HepG2 (cell line): ENCODE measurements at regions not wholly inside any gene's neighbourhood (a gene's known extent, or its start where the extent isn't known, plus 50 kb on each side); places are given as distances from the start of the nearest gene placed in this dataset.

Experiments used
- AHDC1 ChIP-seq: sonication (generic); formaldehyde crosslinking; IDR thresholded peaks from 2 replicates; pipeline ENCODE4 v1.5.1; 2020; ENCODE audit warnings: mild to moderate bottlenecking, missing genetic modification reagents, borderline replicate concordance
- ATM ChIP-seq: fragments of 450-650 bp; IDR thresholded peaks from 2 replicates; pipeline ENCODE4 v1.7.1; 2017; ENCODE audit warnings: mild to moderate bottlenecking, borderline replicate concordance
- FOXK1 ChIP-seq: sonication (generic); formaldehyde crosslinking; IDR thresholded peaks from 2 replicates; pipeline ENCODE4 v1.4.0; 2020; ENCODE audit warnings: low read depth, missing genetic modification reagents, borderline replicate concordance
- FOXP1 ChIP-seq, 2 experiments: fragments of 450-650 bp in 1 of 2; IDR thresholded peaks; 2 replicates each; pipeline ENCODE4 v1.6.1; 2017 to 2018; ENCODE audit warnings: antibody characterized with exemption in 1 of 2
- KAT2B ChIP-seq: fragments of 150-350 bp; IDR thresholded peaks from 2 replicates; pipeline ENCODE4 v1.6.1; 2014; ENCODE audit warnings: low read depth, low read length, borderline replicate concordance
- MED8 ChIP-seq: sonication (generic); formaldehyde crosslinking; IDR thresholded peaks from 2 replicates; pipeline ENCODE4 v1.8.1; 2023; ENCODE audit warnings: mild to moderate bottlenecking, missing genetic modification reagents; ENCODE audit not compliant: insufficient replicate concordance
- PAXIP1 ChIP-seq: sonication (generic); formaldehyde crosslinking; conservative IDR thresholded peaks from 2 replicates; pipeline ENCODE4 v1.4.0; 2020; ENCODE audit warnings: mild to moderate bottlenecking, missing genetic modification reagents, moderate library complexity
- RFXANK ChIP-seq: IDR thresholded peaks from 2 replicates; pipeline ENCODE4 v1.6.1; 2016
- RXRA ChIP-seq: sonication (generic); formaldehyde crosslinking; IDR thresholded peaks from 2 replicates; pipeline ENCODE4 v1.5.1; 2020; ENCODE audit warnings: missing genetic modification reagents
- SKI ChIP-seq: fragments of 450-650 bp; IDR thresholded peaks from one replicate; pipeline ENCODE4 v1.6.1; 2018; ENCODE audit warnings: mild to moderate bottlenecking; ENCODE audit not compliant: partially characterized antibody
- SP4 ChIP-seq: sonication (generic); formaldehyde crosslinking; IDR thresholded peaks from 2 replicates; pipeline ENCODE4 v1.8.1; 2023; ENCODE audit warnings: mild to moderate bottlenecking, missing genetic modification reagents
- ZFP36L2 ChIP-seq: sonication (generic); formaldehyde crosslinking; IDR thresholded peaks from 2 replicates; pipeline ENCODE4 v1.4.0; 2020; ENCODE audit warnings: missing genetic modification reagents
- ZFP41 ChIP-seq: sonication (generic); formaldehyde crosslinking; IDR thresholded peaks from 2 replicates; pipeline ENCODE4 v1.4.0; 2020; ENCODE audit warnings: mild to moderate bottlenecking, missing genetic modification reagents, borderline replicate concordance
- ZNF644 ChIP-seq: IDR thresholded peaks from 2 replicates; pipeline ENCODE4 v1.6.1; 2016; ENCODE audit warnings: low read depth
- ZNF746 ChIP-seq: sonication (generic); formaldehyde crosslinking; IDR thresholded peaks from 2 replicates; pipeline ENCODE4 v1.8.0; 2022; ENCODE audit warnings: mild to moderate bottlenecking, missing genetic modification reagents
- TF ChIP-seq, protein P1 (sequence below): sonication (generic); formaldehyde crosslinking; IDR thresholded peaks from 2 replicates; pipeline ENCODE4 v1.5.0; 2020; ENCODE audit warnings: missing genetic modification reagents
- TF ChIP-seq, protein P2 (sequence below): IDR thresholded peaks from 2 replicates; pipeline ENCODE4 v1.6.1; 2016; ENCODE audit warnings: mild to moderate bottlenecking, missing biosample characterization, missing genetic modification reagents
- TF ChIP-seq, protein P3 (sequence below): sonication (generic); formaldehyde crosslinking; IDR thresholded peaks from 2 replicates; pipeline ENCODE4 v1.5.0; 2020; ENCODE audit warnings: missing genetic modification reagents

DNA sequence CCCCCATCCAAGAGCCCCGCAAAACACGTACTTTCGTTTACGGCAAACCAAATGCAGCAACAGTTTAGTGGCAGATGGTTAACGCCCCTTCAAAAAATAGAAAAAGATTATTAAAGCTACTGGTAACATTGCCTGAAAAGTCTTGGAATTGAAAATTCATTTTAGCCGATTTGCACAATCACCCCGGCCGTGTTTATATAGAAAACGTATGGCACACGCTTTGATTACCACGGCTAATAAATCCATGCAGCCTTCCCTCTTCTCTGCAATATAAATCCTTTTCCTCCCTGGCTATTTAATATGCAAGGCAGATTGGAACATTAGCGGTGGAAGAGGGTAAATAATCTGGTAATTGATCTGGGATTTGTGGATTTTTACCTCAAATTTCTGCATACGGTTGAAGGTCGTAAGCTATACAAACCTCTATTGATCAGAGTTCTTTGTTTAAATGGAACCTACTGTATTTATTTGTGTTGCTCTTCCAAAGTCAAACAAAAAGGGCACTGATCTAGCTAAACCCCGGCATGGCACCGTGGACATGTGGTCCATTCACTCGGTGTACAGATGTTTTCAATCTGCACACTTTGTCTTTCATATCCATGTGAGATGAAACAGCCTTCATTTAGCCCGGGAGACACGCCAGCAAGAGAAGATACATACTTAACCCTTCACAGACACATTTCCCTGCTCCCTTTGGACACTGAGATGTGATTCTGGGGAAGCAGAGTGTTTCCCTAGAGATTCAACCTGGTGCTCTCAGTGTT, 238.1 kb upstream of the MAF start (continued):
- TF ChIP-seq, protein P1, sequence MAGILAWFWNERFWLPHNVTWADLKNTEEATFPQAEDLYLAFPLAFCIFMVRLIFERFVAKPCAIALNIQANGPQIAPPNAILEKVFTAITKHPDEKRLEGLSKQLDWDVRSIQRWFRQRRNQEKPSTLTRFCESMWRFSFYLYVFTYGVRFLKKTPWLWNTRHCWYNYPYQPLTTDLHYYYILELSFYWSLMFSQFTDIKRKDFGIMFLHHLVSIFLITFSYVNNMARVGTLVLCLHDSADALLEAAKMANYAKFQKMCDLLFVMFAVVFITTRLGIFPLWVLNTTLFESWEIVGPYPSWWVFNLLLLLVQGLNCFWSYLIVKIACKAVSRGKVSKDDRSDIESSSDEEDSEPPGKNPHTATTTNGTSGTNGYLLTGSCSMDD: no peak
- TF ChIP-seq MED8 (CRISPR knock-in tag) (no peak), ATM (no peak), SP4 (CRISPR knock-in tag) (no peak), KAT2B (no peak), RFXANK (no peak), RXRA (no peak), ZNF644 (peak; percentile 39; the same call in 1 of the 2 replicates), PAXIP1 (CRISPR knock-in tag) (peak; percentile 37; the same call in 1 of the 2 replicates), AHDC1 (CRISPR knock-in tag) (peak; percentile 54; the same call in 1 of the 2 replicates), FOXP1 (IDR thresholded peaks at IDR 0.05) (no peak), FOXP1 (CRISPR knock-in tag; IDR thresholded peaks at IDR 0.05) (no peak), FOXK1 (CRISPR knock-in tag) (no peak), ZFP36L2 (CRISPR knock-in tag) (no peak), ZNF746 (no peak), SKI (no peak), ZFP41 (CRISPR knock-in tag) (no peak)
- TF ChIP-seq, protein P2, sequence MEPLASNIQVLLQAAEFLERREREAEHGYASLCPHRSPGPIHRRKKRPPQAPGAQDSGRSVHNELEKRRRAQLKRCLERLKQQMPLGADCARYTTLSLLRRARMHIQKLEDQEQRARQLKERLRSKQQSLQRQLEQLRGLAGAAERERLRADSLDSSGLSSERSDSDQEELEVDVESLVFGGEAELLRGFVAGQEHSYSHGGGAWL: no peak
- TF ChIP-seq, protein P3, sequence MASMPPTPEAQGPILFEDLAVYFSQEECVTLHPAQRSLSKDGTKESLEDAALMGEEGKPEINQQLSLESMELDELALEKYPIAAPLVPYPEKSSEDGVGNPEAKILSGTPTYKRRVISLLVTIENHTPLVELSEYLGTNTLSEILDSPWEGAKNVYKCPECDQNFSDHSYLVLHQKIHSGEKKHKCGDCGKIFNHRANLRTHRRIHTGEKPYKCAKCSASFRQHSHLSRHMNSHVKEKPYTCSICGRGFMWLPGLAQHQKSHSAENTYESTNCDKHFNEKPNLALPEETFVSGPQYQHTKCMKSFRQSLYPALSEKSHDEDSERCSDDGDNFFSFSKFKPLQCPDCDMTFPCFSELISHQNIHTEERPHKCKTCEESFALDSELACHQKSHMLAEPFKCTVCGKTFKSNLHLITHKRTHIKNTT (CRISPR knock-in tag): no peak
